Mesothelial cell of epicardium (in vitro differentiated cells): ENCODE measurements at regions not wholly inside any gene's neighbourhood (a gene's known extent, or its start where the extent isn't known, plus 50 kb on each side); places are given as distances from the start of the nearest gene placed in this dataset.

Source experiments
- DNase-seq, 2 experiments: peaks; one replicate each; pipeline ENCODE4 v3.0.0; 2021; ENCODE audit warnings: low spot score in 2 of 2; ENCODE audit not compliant: unreplicated experiment in 2 of 2
- H3K27ac Mint-ChIP-seq: 2 replicates; pipeline ENCODE4 v1.8.0; 2021; ENCODE audit warnings: mixed read lengths
- H3K27me3 Mint-ChIP-seq: 2 replicates; pipeline ENCODE4 v1.8.0; 2021; ENCODE audit warnings: low read depth, mixed read lengths
- H3K36me3 Mint-ChIP-seq: 2 replicates; pipeline ENCODE4 v1.8.0; 2021; ENCODE audit warnings: mixed read lengths
- H3K4me1 Mint-ChIP-seq: 2 replicates; pipeline ENCODE4 v1.8.0; 2021; ENCODE audit warnings: mixed read lengths
- H3K4me3 Mint-ChIP-seq: 2 replicates; pipeline ENCODE4 v1.8.0; 2021; ENCODE audit warnings: mild to moderate bottlenecking, moderate library complexity, mixed read lengths
- H3K9me3 Mint-ChIP-seq: 2 replicates; pipeline ENCODE4 v1.8.0; 2021; ENCODE audit warnings: mixed read lengths
- TF ChIP-seq, protein P1 (sequence below): fragments of 200-600 bp; sonication (generic); IDR thresholded peaks from one replicate; pipeline ENCODE4 v1.5.0; 2021; ENCODE audit warnings: antibody characterized with exemption; ENCODE audit not compliant: unreplicated experiment

DNA sequence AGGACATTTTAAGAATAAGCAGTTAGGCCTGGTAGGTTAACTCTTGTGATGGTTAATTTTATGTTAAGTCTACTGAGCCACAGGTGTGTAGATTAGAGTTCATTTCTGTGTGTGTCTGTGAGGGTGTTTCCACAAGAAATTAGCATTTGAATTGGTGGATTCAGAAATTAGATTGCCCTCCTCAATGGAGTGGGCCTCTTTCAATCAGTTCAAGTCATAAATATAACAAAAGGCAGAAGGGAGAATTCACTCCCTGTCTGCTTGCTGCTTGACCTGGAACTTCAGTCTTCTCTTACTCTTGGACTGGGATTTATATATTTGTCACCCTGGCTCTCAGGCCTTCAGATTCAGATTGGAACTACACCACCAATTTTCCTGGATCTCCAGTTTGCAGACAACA is 55.3 kb upstream of the POM121L12 start:
- no peak overlapping the region for H3K27ac Mint-ChIP-seq
- H3K36me3 Mint-ChIP-seq: peaks cover 12% of the 10 kb centered on the region
- TF ChIP-seq, protein P1, sequence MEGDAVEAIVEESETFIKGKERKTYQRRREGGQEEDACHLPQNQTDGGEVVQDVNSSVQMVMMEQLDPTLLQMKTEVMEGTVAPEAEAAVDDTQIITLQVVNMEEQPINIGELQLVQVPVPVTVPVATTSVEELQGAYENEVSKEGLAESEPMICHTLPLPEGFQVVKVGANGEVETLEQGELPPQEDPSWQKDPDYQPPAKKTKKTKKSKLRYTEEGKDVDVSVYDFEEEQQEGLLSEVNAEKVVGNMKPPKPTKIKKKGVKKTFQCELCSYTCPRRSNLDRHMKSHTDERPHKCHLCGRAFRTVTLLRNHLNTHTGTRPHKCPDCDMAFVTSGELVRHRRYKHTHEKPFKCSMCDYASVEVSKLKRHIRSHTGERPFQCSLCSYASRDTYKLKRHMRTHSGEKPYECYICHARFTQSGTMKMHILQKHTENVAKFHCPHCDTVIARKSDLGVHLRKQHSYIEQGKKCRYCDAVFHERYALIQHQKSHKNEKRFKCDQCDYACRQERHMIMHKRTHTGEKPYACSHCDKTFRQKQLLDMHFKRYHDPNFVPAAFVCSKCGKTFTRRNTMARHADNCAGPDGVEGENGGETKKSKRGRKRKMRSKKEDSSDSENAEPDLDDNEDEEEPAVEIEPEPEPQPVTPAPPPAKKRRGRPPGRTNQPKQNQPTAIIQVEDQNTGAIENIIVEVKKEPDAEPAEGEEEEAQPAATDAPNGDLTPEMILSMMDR: no peak
- DNase-seq: no peak
- H3K9me3 Mint-ChIP-seq: peaks cover 20% of the 10 kb centered on the region
- H3K27me3 Mint-ChIP-seq: no peaks in the 10 kb centered on the region
- H3K4me3 Mint-ChIP-seq: no peak overlapping the region
- no peaks in the 10 kb centered on the region for H3K4me1 Mint-ChIP-seq

DNA sequence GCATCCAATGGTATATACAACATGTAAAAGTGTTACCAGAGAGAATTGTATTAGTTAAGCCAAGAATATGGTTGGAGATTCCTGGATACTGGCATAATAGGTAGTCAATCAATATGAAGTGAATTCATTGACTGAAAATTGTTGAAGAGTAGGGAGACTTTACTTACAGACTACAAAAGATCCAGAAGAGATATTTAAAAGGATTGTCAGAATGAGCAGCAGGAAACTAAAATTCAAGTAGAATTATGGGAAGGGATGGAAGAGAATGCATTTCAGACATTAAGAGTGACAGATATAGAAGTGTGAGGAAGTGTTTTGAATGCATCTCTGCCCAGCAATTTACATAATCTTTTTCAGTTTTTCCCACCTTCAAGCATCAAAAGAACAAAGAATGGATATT is 62.3 kb upstream of the POM121L12 start:
- Mint-ChIP-seq H3K27ac (no peak overlapping the region), H3K27me3 (no peaks in the 10 kb centered on the region), H3K4me3 (no peak overlapping the region), H3K4me1 (no peaks in the 10 kb centered on the region), H3K9me3 (no peaks in the 10 kb centered on the region), H3K36me3 (no peaks in the 10 kb centered on the region)
- TF ChIP-seq, protein P1: no peak
- no peak for DNase-seq

DNA sequence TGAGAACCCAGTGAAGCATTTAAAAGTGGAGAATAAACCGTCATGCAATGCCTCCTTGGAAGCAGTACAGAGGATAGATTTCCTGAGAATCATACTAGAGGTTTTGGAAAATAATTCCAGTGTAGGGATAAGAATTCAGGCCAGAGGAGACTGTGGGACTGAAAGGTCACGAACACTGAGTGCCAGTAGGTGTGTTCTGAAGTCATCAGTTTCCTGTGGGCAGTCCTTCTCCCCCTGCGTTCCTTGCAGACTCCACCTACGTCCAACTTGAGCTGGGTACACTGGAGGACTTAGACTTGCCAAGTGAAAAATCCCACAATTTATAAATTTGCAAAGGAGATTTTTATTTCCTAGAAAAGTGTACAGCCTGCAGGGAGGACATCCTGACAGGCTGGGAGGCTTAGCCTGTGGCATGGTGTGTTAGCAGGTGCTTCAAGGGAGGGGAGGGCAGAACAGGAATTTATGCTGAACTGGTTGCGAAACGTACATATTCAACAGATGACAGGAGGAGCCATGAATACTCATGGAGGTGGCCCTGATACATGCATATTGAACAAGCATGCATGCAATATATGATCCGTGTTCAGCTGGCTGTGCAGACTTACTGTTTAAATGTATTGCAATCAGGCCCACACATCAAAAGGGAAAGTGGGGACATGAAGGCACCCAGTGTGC is 72.9 kb upstream of the POM121L12 start:
- Mint-ChIP-seq H3K4me1 (peaks cover 44% of the 10 kb centered on the region), H3K9me3 (peaks cover 4% of the 10 kb centered on the region), H3K4me3 (no peak overlapping the region), H3K27me3 (no peaks in the 10 kb centered on the region), H3K27ac (no peak overlapping the region), H3K36me3 (no peaks in the 10 kb centered on the region)
- DNase-seq: no peak
- TF ChIP-seq, protein P1: no peak

DNA sequence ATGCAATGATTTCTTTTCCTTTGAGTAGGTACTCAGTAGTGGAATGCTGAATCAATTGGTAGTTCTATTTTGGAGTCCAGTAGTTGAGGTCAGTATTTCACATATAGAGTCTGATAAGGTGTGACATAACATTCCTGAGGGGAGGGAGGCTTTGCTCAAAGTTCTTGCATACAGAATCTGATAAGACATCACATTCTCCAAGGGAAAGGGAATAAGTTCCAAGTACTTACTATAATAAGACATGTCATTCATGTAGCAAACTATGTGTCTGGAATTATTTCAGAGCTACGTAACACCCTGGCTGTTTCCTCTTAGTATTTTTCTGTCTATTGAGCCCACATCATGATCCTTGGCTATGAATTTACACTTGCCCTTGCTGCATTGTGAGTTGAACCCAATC is 74.3 kb upstream of the POM121L12 start:
- H3K9me3 Mint-ChIP-seq: peaks cover 4% of the 10 kb centered on the region
- H3K36me3 Mint-ChIP-seq: no peaks in the 10 kb centered on the region
- TF ChIP-seq, protein P1: no peak
- peak overlapping the region; percentile 84 for H3K27ac Mint-ChIP-seq
- peaks cover 55% of the 10 kb centered on the region for H3K4me1 Mint-ChIP-seq
- H3K27me3 Mint-ChIP-seq: no peaks in the 10 kb centered on the region
- no peak overlapping the region for H3K4me3 Mint-ChIP-seq
- no peak for DNase-seq

DNA sequence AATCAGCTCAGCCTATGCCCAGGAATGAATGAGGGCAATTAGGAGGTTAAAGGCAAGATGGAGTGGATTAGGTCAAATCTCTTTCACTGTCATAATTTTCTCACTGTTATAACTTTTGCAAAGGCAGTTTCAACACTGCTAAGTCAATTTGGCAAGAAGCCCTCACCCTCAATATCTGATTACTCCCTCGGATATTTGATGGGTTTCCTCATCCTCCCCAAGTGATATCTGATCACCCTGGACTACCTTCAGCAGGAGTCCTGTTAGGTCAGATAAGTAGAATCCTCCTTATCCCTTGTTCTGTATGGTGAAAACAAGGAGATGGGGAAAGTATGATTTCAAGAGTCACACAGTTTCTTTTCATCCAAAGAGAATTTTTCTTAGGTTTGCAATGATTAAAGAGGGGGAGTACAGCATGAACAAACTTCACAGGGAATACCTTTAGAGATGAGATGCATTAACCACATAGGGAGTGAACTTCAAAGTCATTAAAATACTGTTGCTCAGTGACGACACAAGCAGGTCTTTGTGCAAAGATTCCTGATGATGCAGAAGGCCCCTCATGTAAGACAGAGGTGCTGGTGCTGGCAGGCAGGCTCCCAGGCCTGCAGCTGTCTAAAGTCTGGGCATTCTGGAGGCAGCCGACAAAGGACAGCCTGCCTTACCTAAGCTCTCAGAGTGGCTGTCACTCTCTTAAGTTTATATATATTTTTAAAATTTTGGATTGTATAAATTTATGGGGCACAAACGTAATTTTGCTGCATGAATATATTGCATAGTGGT is 75.4 kb upstream of the POM121L12 start:
- Mint-ChIP-seq H3K27me3 (no peaks in the 10 kb centered on the region), H3K4me3 (no peak overlapping the region), H3K4me1 (peaks cover 66% of the 10 kb centered on the region), H3K36me3 (no peaks in the 10 kb centered on the region), H3K27ac (peak overlapping the region; percentile 35), H3K9me3 (peaks cover 4% of the 10 kb centered on the region)
- TF ChIP-seq, protein P1: no peak
- DNase-seq: no peak
